T-helper 22 cell (primary cell): ENCODE measurements at regions not wholly inside any gene's neighbourhood (a gene's known extent, or its start where the extent isn't known, plus 50 kb on each side); places are given as distances from the start of the nearest gene placed in this dataset.

ENCODE experiments used
- DNase-seq: peaks from one replicate; pipeline ENCODE4 v3.0.0-alpha.2; 2020; ENCODE audit warnings: low read depth

DNA sequence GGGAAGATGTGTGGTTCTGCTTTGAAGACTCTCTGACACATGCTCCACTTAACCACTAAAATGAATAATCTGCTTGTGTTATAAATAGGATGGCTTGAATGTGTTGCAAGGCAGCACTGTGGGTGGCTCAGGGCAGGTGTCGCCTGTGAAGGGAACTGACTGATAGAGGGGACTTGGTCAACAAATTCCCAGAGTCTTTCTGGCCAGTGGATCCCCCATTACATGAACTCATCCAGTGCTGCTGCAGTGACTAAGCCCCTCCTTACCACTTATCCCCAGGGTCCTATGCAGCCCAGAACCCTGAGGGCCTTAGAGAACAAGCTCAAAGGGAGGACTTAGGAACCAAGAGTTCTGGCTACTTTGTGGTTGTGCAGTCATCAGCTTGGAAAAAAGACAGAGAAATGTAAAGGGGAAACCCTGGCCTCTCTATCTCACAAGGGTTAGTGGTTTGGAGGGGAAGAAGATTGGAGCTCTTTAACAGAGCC, 226.2 kb upstream of the TNP1 start:
- DNase-seq = no peak

DNA sequence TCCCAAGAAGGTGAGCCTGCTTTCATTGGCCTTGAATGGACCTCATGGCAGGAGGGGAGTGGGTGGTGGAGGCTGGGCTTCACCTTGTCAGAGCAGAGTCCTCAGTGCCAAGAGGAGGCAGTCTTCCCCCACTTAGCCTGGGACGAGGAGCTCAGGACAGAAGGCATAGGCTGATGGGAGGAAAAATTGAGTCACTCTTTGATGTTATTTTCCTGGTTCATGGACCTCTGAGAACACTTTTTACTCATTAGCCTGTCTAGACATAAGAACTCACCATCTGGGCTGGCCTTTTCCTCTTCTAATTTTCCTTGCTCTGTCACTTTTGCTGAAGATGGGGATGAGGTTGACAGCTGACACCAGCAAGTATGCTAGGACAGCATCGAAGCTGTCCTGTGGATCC, 225.7 kb upstream of the TNP1 start:
- DNase-seq = no peak

DNA sequence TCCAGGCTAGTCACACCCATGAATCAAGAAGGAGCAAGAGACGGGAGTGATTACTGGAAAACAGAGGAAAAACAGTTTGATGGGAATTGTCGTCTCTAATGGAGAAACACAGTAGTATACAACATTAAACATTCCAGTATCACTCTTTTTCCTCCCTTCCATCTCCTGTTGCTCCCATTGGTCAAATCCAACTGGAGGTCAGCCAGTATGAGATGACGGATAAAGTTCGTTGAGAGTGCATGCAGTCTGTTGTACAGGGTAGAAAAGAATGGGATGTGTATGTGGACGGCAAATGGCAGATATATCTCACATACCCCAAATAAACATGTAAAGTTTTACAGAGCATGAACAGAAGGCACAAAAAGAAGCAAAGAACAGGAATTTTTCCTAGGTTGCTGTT, 221.9 kb upstream of the TNP1 start:
- DNase-seq = no peak

DNA sequence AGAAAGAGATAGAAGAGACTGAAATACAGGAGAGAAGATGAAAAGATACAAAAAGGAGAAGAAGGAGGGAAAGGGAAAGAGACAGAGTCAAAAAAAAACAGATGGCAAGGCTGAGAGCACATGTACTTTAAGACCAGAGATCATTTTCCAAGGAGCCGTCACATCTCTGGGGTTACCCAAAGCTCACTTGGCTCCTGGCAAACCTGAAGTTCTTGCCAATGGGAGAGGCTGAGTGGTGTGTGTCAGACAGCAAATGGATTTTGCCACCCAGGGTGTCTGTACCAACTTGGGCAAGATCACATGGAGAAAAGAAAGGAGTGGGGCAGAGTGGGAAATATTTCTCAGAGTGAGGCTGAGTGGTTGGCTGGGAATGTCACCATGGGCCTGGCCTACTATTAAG, 219.3 kb upstream of the TNP1 start:
- no peak for DNase-seq

GRCh38 chr2:217077831-217078407, 218.1 kb upstream of the TNP1 start:
- DNase-seq = no peak

- DNase-seq = no peak
These were observed 216.9 kb upstream of the TNP1 start for GRCh38 chr2:217076657-217077232.

DNA sequence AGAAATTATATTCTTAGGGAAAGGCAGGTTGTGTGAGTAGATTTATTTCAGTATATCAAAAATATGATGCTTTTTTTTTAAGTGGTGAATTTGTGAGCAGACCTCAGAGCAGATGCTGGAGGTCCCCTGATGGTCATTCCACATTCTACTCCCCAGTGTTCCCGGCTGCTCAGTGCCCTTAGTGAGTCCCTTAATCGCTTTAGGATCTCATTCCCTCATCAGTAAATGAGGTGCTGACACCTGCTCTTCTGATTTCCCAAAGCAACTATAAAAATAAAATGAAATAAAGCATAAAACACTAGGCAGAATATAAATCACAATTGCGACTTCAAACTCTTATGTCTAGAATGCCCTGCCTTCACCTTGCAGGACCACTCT, 216.2 kb upstream of the TNP1 start:
- DNase-seq = no peak

- DNase-seq = no peak
These were observed 215.6 kb upstream of the TNP1 start for GRCh38 chr2:217075268-217076057.

DNA sequence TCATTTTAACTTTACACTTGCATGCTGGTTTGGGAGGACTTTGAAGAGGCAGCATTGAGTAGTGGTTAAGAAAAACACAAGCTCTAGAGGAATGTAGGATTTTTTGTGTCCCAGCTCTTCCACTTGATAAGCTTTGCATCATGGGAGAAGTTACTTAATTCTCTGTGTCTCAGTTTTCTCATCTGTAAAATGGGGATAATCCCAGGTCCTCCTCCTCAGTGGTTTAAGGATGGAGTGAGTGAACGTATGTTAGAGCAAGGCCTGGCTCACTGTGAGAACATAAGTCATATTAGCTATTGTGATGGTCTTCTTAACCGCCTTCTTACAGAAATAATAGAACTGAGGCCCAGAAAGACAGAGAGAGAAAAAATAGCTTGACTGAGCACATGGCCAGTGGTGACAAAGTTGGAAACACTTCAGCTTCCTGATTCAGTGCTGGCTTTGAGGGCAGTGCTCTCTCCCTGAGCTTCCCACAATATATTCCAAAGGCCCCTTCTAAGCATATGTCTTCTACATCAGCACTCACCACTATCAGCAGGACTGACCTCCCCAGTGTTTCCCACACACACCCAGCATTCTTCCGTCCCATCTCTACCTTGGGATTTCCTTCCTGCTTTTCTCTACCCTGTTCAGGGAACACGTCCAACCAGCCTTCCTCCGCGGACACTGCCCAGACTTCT, 214.9 kb upstream of the TNP1 start:
- DNase-seq = no peak

- DNase-seq = no peak
These were observed 211.6 kb upstream of the TNP1 start for GRCh38 chr2:217071416-217071815.

- no peak for DNase-seq
These were observed 210.7 kb upstream of the TNP1 start for GRCh38 chr2:217070611-217071010.

DNA sequence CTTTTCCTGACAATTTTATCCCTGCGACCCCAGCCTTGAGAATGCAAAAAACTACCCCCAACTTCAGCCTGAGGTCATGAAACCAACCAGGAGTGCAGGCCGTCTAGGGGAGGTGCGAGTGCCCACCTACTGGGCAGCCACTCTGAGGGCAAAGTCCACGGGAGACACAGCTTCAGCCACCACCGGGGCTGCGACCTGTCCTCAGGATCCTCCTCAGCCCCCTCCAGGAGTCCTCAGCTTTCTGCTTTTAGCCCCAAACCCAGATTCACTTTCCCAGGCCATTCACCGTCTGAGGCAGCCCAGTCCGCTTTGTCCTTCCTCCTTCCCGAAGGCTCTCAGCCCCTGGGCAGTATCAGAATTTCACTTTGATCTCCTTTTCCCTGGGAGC, 210.2 kb upstream of the TNP1 start:
- DNase-seq = no peak

DNA sequence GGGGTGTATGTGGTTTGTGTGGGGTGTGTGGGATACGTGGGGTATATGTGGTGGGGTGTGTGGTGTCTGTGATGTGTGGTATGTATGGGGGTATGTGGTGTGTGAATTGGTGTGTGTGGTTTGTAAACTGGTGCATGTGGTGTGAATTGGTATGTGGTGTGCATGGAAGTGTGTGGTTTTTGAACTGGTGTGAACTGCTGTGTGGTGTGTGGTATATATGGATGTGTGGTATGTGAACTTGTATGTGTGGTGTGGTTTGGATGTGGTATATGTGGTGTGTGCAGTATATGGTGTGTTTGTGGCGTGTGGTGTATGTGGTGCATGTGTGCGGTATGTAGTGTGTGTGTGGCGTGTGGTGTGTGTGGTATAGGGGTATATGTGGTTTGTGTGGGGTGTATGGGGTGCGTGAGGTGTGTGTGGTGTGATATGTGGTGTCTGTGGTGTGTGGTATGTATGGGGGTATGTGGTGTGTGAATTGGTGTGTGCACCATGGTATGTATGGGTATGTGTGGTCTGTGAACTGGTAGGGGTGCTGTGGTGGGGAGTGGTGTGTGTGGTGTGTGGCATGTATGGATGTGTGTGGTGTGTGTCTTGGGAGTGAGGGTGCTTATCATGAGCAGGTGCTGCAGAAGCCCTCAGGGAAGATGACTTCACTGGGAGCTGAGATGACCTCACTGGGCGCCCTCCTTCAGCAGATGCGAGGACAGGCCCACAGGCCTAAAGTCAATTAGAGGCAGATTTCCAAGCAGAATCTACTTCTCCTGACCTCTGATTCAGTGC, 209.6 kb upstream of the TNP1 start:
- no peak for DNase-seq

DNA sequence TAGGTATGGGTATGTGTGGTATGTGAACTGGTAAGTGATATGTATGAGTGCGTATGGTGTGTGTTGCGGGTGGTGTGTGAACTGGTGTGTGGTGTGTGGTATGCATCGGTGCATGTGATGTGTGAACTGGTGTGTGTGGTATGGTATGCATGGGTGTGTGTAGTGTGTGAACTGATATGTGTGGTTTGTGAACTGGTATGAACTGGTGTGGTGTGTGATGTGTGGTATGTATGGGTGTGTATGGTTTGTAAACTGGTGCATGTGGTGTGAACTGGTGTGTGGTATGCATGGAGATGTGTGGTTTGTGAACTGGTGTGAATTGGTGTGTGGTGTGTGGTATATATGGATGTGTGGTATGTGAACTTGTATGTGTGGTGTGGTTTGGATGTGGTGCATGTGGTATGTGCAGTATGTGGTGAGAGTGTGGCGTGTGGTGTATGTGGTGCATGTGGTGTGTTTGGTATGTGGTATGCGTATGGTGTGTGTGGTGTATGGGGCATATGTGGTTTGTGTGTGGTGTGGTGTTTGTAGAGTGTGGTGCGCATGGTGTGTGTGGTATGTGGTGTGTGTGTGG, 208.9 kb upstream of the TNP1 start:
- no peak for DNase-seq

DNA sequence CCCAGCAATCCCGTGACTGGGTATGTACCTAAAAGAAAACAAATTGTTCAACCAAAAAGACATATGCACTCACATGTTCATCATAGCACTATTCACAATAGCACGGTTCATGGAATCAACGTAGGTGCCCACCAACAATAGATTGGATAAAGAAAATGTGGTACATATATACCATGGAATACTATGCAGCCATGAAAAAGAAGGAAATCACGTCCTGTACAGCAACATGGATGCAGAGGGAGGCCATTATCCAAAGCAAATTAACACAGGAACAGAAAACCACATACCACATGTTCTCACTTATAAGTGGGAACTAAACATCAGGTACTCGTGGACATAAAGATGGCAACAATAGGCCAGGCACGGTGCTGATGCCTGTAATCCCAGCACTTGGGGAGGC, 207.9 kb upstream of the TNP1 start:
- no peak for DNase-seq

- no peak for DNase-seq
These were observed 206.8 kb upstream of the TNP1 start for GRCh38 chr2:217066510-217067270.

- DNase-seq = no peak
These were observed 206.0 kb upstream of the TNP1 start for GRCh38 chr2:217065695-217066405.

GRCh38 chr2:217065012-217065290, 205.1 kb upstream of the TNP1 start:
- no peak for DNase-seq

DNA sequence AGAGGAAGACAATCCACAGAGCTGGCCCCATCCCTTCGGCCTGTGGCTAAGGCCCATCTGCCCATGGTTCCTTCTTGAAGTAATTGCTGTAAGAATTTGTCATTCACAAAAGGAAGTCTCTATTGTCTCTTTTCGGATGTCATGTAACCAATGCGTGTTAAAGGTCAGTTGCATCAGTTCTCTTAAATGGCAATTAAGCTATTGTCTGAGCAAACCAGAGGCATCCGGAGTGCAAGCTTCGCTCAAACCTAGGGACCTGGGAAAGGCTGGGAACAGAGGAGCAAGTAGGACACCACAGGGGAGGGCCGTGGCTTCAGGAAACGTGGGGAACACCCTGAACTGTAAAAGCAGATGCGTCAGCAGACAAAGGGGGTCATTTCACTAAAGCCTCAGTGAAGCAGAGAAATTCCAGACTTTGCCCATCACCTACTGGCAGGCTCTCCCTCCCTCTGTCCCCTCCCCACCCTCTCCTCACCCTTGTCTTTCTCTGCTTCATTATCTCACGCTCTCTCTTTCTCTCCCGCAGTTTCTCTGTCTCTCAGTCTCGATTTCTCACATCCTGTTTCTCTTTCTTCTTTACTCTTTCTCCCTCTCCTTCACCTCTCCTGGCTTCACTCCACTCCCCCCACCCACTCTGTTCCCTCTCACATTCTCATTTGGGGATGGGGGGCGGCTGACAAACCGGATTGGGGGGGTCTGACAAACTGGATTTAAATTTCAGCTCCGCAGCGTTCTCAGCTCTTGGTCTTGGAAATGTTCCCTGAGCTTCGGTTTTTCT, 204.6 kb upstream of the TNP1 start:
- no peak for DNase-seq

DNA sequence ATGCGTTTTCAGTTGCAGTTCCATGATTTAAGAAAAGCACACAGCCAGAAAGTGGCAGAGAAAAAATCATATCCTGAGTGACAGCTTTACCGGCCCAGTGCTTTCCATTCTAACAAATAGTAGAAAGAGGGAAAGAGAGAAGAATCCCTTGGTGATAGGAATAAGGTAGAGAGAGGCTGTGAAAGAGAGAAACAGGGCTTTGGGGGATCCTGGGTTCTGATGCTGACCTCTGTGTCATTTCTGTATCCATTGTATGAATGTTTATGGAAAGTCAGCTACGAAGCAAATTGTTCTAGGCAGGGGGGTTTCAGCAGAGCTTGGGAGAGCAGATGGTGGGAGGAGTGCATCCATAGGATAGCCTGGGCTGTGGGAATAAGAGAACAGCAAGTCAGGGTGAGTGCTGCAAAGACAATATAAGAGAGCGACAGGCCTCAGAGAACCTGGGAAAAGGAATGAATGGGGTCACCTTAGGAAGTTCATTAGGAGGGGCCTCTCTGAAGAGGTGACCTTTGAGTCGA, 203.4 kb upstream of the TNP1 start:
- DNase-seq = no peak
